Activated CD4-positive, alpha-beta T cell treated with anti-CD3 and anti-CD28 coated beads, Interleukin-2, amount 50 U/mL, for 4 hours (primary cell): ENCODE measurements at regions not wholly inside any gene's neighbourhood (a gene's known extent, or its start where the extent isn't known, plus 50 kb on each side); places are given as distances from the start of the nearest gene placed in this dataset.

Experiments
- DNase-seq, 2 experiments: peaks; one replicate each; pipeline ENCODE4 v3.0.0-alpha.2; 2020

- DNase-seq = no peak
Measured at GRCh38 chr3:193879099-193879863, 256.7 kb upstream of the HES1 start.

GRCh38 chr3:193879864-193880242 lies 256.1 kb upstream of the HES1 start:
- no peak for DNase-seq

- no peak for DNase-seq
Measured at GRCh38 chr3:193882091-193882490, 253.9 kb upstream of the HES1 start.

GRCh38 chr3:193883551-193883950 lies 252.4 kb upstream of the HES1 start:
- DNase-seq = no peak

GRCh38 chr3:193884027-193884426 lies 251.9 kb upstream of the HES1 start:
- DNase-seq = no peak

GRCh38 chr3:193884652-193885051 lies 251.3 kb upstream of the HES1 start:
- DNase-seq = no peak

GRCh38 chr3:193885832-193886231 lies 250.1 kb upstream of the HES1 start:
- no peak for DNase-seq

GRCh38 chr3:193890016-193890897 lies 245.7 kb upstream of the HES1 start:
- no peak for DNase-seq

GRCh38 chr3:193894121-193894863 lies 241.7 kb upstream of the HES1 start:
- DNase-seq = no peak

GRCh38 chr3:193895409-193895808 lies 240.5 kb upstream of the HES1 start:
- DNase-seq = no peak

GRCh38 chr3:193896419-193896818 lies 239.5 kb upstream of the HES1 start:
- DNase-seq = no peak

GRCh38 chr3:193897288-193897687 lies 238.7 kb upstream of the HES1 start:
- no peak for DNase-seq

- no peak for DNase-seq
Measured at GRCh38 chr3:193897731-193898180, 238.2 kb upstream of the HES1 start.

- no peak for DNase-seq
Measured at GRCh38 chr3:193899001-193899400, 236.9 kb upstream of the HES1 start.

- no peak for DNase-seq
Measured at GRCh38 chr3:193901007-193901406, 234.9 kb upstream of the HES1 start.

GRCh38 chr3:193902607-193903511 lies 233.1 kb upstream of the HES1 start:
- no peak for DNase-seq

GRCh38 chr3:193903512-193903817 lies 232.5 kb upstream of the HES1 start:
- DNase-seq = no peak

GRCh38 chr3:193903966-193904365 lies 232.0 kb upstream of the HES1 start:
- DNase-seq = no peak

GRCh38 chr3:193905541-193906396 lies 230.2 kb upstream of the HES1 start:
- DNase-seq = no peak

- DNase-seq = no peak
Measured at GRCh38 chr3:193906849-193907410, 229.0 kb upstream of the HES1 start.

- DNase-seq = no peak
Measured at GRCh38 chr3:193908181-193908744, 227.7 kb upstream of the HES1 start.
